ENCODE measurements at regions not wholly inside any gene's neighbourhood (a gene's known extent, or its start where the extent isn't known, plus 50 kb on each side); places are given as distances from the start of the nearest gene placed in this dataset.

DNA sequence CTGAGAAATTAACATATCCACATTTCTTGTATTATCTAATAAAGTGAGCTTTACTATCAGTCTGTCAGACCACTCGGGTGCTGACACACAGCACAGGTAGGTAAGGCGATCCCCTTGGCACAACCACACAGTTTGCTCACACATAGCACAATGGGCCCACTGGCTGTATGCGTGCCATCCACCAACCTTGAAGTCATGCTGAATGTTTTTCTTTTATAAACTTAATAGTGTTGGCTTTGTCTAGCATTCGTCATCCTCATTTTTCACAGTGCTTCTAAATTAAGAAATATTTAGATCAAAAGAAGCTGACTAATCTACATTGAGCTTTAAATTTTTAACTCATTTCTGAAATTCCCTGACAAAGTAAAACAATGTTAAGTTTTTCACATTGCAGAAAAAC lies 50.0 kb upstream of the PAPOLG start:
- no peak overlapping the region for H3K27ac Mint-ChIP-seq
- no peaks in the 10 kb centered on the region for H3K4me1 Mint-ChIP-seq
- TF ChIP-seq, protein P1, sequence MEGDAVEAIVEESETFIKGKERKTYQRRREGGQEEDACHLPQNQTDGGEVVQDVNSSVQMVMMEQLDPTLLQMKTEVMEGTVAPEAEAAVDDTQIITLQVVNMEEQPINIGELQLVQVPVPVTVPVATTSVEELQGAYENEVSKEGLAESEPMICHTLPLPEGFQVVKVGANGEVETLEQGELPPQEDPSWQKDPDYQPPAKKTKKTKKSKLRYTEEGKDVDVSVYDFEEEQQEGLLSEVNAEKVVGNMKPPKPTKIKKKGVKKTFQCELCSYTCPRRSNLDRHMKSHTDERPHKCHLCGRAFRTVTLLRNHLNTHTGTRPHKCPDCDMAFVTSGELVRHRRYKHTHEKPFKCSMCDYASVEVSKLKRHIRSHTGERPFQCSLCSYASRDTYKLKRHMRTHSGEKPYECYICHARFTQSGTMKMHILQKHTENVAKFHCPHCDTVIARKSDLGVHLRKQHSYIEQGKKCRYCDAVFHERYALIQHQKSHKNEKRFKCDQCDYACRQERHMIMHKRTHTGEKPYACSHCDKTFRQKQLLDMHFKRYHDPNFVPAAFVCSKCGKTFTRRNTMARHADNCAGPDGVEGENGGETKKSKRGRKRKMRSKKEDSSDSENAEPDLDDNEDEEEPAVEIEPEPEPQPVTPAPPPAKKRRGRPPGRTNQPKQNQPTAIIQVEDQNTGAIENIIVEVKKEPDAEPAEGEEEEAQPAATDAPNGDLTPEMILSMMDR (IDR thresholded peaks at IDR 0.05; ENCODE audit: unreplicated experiment): no peak
- peaks cover 4% of the 10 kb centered on the region for H3K27me3 Mint-ChIP-seq (ENCODE audit: low read depth)
- no peak for DNase-seq (ENCODE audit: low spot score in 2 of 2, unreplicated experiment in 2 of 2)
- no peak overlapping the region for H3K4me3 Mint-ChIP-seq
- H3K9me3 Mint-ChIP-seq: no peaks in the 10 kb centered on the region
- H3K36me3 Mint-ChIP-seq: no peaks in the 10 kb centered on the region
